Activated T-cell treated with anti-CD3 and anti-CD28 coated beads, Interleukin-2, amount 50 U/mL, for 72 hours (primary cell): ENCODE measurements at regions not wholly inside any gene's neighbourhood (a gene's known extent, or its start where the extent isn't known, plus 50 kb on each side); places are given as distances from the start of the nearest gene placed in this dataset.
A peak's percentile ranks its signal among the peaks of the same experiment; 100 is the strongest.

Source experiments
- ATAC-seq, 2 donors: fragments of 150-1000 bp; cut with Tn5 transposase; replicated peaks in 1 of 2; 2 replicates each; pipeline ENCODE4 v1.10.0; 2021; ENCODE audit warnings: moderate library complexity in 2 of 2, mild to moderate bottlenecking in 1 of 2
- DNase-seq, 2 donors: peaks; one replicate each; pipeline ENCODE4 v3.0.0; 2021 to 2022; ENCODE audit warnings: mixed read lengths in 1 of 2
- H3K27ac Mint-ChIP-seq: one replicate; pipeline ENCODE4 v1.8.0; 2022; ENCODE audit warnings: mild to moderate bottlenecking, moderate library complexity, mixed read lengths
- H3K27me3 Mint-ChIP-seq: one replicate; pipeline ENCODE4 v1.8.0; 2022; ENCODE audit warnings: low read depth, mixed read lengths
- H3K36me3 Mint-ChIP-seq, 2 donors: one replicate each; pipeline ENCODE4 v1.8.0; 2022; ENCODE audit warnings: mixed read lengths in 2 of 2, mild to moderate bottlenecking in 1 of 2; ENCODE audit not compliant: insufficient read depth in 2 of 2
- H3K4me1 Mint-ChIP-seq: one replicate; pipeline ENCODE4 v1.8.0; 2022; ENCODE audit warnings: low read depth, mixed read lengths
- H3K4me3 Mint-ChIP-seq, 2 donors: one replicate each; pipeline ENCODE4 v1.8.0; 2022; ENCODE audit warnings: mild to moderate bottlenecking in 2 of 2, mixed read lengths in 2 of 2, moderate library complexity in 2 of 2
- H3K9me3 Mint-ChIP-seq, 2 donors: one replicate each; pipeline ENCODE4 v1.8.0; 2022; ENCODE audit warnings: mixed read lengths in 2 of 2

DNA sequence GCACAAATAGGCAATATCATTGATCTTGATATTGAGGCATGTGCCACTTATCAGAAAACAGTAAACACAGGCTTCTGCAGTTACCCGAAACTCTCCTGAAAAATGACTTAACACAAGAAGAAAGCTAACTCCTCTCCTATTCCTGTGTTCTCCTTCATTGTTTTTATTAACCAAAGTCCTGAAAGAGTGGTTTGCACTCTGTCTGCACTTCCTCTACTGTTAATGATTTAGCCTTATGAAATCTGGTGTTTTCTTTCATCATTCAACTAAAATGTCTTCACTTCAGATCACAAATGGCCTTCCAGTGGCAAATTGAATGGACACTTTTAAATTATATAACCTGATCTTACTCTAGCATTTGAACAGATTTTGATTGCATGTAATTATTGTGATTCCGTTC, 630.6 kb upstream of the PHF14 start:
- Mint-ChIP-seq H3K9me3 (peaks cover 0 to 2% of the 10 kb centered on the region in 2 donors), H3K27ac (no peak overlapping the region), H3K4me1 (no peaks in the 10 kb centered on the region), H3K27me3 (no peaks in the 10 kb centered on the region), H3K36me3 (no peaks in the 10 kb centered on the region), H3K4me3 (no peak overlapping the region)
- DNase-seq (no peak), ATAC-seq (no peak)

GRCh38 chr7:10346032-10346431, 627.6 kb upstream of the PHF14 start:
- no peaks in the 10 kb centered on the region for H3K36me3 Mint-ChIP-seq
- H3K27me3 Mint-ChIP-seq: no peaks in the 10 kb centered on the region
- ATAC-seq: no peak
- H3K9me3 Mint-ChIP-seq: no peaks in the 10 kb centered on the region
- H3K4me3 Mint-ChIP-seq: no peak overlapping the region
- no peaks in the 10 kb centered on the region for H3K4me1 Mint-ChIP-seq
- no peak for DNase-seq
- no peak overlapping the region for H3K27ac Mint-ChIP-seq

- peak overlapping the region in 1 of 2 donors; percentile 15 for H3K4me3 Mint-ChIP-seq
- ATAC-seq (no peak), DNase-seq (no peak)
- no peaks in the 10 kb centered on the region for H3K36me3 Mint-ChIP-seq
- H3K9me3 Mint-ChIP-seq: peaks cover 0 to 4% of the 10 kb centered on the region in 2 donors
- no peaks in the 10 kb centered on the region for H3K4me1 Mint-ChIP-seq
- H3K27ac Mint-ChIP-seq: no peak overlapping the region
- no peaks in the 10 kb centered on the region for H3K27me3 Mint-ChIP-seq
Observed at GRCh38 chr7:10355816-10356215, 617.9 kb upstream of the PHF14 start.

- DNase-seq (no peak), ATAC-seq (no peak)
- Mint-ChIP-seq H3K9me3 (peaks cover 0 to 2% of the 10 kb centered on the region in 2 donors), H3K36me3 (no peaks in the 10 kb centered on the region), H3K27me3 (no peaks in the 10 kb centered on the region), H3K4me1 (no peaks in the 10 kb centered on the region), H3K27ac (no peak overlapping the region), H3K4me3 (no peak overlapping the region)
Observed at GRCh38 chr7:10360050-10360449, 613.6 kb upstream of the PHF14 start.

DNA sequence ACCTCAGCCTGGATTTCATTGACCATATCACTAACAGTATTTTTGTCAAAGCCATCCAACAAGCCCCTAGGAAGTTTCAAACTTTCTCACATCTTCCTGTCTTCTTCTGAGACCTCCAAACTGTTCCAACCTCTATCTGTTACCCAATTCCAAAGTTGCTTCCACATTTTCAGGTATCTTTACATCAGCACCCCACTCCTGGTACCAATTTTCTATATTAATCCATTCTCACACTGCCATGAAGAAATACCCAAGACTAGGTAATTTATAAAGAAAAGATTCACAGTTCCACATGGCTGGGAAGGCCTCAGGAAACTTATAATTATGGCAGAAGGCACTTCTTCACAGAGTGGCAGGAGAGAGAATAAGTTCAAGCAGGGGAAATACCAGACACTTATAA, 571.9 kb upstream of the PHF14 start:
- no peaks in the 10 kb centered on the region for H3K27me3 Mint-ChIP-seq
- peaks cover 3 to 6% of the 10 kb centered on the region in 2 donors for H3K36me3 Mint-ChIP-seq
- no peak for ATAC-seq
- no peak overlapping the region for H3K27ac Mint-ChIP-seq
- no peak for DNase-seq
- H3K4me3 Mint-ChIP-seq: no peak overlapping the region
- no peaks in the 10 kb centered on the region for H3K4me1 Mint-ChIP-seq
- peaks cover 9 to 11% of the 10 kb centered on the region in 2 donors for H3K9me3 Mint-ChIP-seq

DNA sequence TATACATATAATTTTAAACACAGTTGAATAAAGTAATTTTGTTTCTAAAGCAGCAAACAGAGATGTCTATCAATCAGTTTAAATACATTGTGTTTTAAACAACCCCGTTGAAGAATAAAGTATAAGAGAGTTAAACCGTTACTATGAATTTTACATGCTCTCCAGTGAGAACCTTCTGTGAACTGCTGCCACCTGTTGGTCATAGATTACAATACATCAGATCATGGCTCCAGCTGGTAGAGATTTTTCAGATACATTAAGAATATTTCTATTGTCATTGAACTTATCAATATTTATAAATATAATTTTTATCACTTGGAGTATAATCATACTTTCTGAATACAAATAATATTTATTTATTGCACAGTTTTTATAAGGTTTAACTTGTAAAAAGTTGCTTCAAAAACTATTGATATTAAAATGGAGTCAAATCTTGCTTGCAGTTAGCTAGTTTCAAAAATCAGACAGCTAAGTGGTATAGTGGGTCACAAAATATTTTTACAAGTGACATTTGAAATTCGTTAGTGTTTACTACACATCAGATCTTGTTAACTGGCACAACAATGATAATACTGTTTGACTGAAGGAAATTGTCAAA, 561.2 kb upstream of the PHF14 start:
- H3K27ac Mint-ChIP-seq: no peak overlapping the region
- no peak overlapping the region for H3K4me3 Mint-ChIP-seq
- H3K36me3 Mint-ChIP-seq: no peaks in the 10 kb centered on the region
- DNase-seq: peak in 1 of 2 donors; percentile 15
- no peaks in the 10 kb centered on the region for H3K27me3 Mint-ChIP-seq
- H3K4me1 Mint-ChIP-seq: no peaks in the 10 kb centered on the region
- no peak for ATAC-seq
- H3K9me3 Mint-ChIP-seq: no peaks in the 10 kb centered on the region

DNA sequence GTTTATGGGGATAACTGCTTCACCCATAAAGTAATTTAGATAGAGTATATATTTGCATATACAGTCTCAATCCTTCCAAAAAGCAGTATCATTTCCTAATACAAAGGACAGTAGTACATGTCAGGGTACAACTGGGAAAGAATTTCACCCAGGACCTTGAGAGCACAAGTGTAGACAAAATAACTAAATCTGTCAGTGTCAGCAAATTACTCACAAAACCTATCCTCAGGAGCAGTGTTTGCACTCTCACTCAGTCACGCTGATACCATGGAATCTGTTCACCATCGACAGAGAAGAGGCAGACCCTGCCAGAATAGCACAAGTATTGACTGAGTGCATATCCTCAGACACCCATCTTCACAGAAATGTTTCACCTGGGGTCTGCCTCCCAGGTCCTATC, 554.7 kb upstream of the PHF14 start:
- H3K36me3 Mint-ChIP-seq: no peaks in the 10 kb centered on the region
- H3K27me3 Mint-ChIP-seq: no peaks in the 10 kb centered on the region

DNA sequence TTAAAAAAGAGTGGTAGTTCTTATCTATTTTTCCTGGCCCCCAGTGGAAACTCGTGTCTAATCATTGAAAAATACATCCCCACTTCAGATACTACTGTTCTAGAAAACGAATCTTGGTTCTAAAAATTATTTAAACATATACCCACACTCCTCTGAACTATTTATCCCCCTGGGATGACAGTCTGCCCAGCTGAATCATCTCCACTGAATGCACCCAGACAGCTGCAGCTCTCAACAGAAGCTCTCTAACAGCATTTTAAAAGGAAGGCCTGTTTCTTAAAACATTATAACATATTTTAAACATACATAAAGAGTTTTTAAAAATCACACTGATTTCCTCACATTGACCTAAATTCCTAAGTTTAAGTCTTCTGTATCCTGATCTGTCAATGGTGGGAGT, 544.6 kb upstream of the PHF14 start:
- no peaks in the 10 kb centered on the region for H3K4me1 Mint-ChIP-seq
- H3K4me3 Mint-ChIP-seq: no peak overlapping the region
- H3K9me3 Mint-ChIP-seq: peaks cover 2 to 4% of the 10 kb centered on the region in 2 donors
- no peaks in the 10 kb centered on the region for H3K36me3 Mint-ChIP-seq
- DNase-seq (no peak), ATAC-seq (no peak)
- no peaks in the 10 kb centered on the region for H3K27me3 Mint-ChIP-seq
- H3K27ac Mint-ChIP-seq: no peak overlapping the region

More for the DNA sequence above, 554.7 kb upstream of the PHF14 start:
- Mint-ChIP-seq H3K4me3 (no peak overlapping the region), H3K4me1 (no peaks in the 10 kb centered on the region), H3K9me3 (no peaks in the 10 kb centered on the region), H3K27ac (no peak overlapping the region)
- no peak for ATAC-seq
- no peak for DNase-seq

- DNase-seq (no peak), ATAC-seq (no peak)
- Mint-ChIP-seq H3K27me3 (no peaks in the 10 kb centered on the region), H3K4me1 (no peaks in the 10 kb centered on the region), H3K36me3 (no peaks in the 10 kb centered on the region), H3K4me3 (no peak overlapping the region), H3K9me3 (peaks cover 3 to 5% of the 10 kb centered on the region in 2 donors), H3K27ac (no peak overlapping the region)
Observed at GRCh38 chr7:10429511-10429910, 544.2 kb upstream of the PHF14 start.

- Mint-ChIP-seq H3K4me1 (no peaks in the 10 kb centered on the region), H3K36me3 (no peaks in the 10 kb centered on the region), H3K9me3 (peaks cover 3 to 4% of the 10 kb centered on the region in 2 donors), H3K27ac (no peak overlapping the region), H3K4me3 (no peak overlapping the region), H3K27me3 (no peaks in the 10 kb centered on the region)
- ATAC-seq (no peak), DNase-seq (no peak)
Observed at GRCh38 chr7:10436302-10436701, 537.4 kb upstream of the PHF14 start.

DNA sequence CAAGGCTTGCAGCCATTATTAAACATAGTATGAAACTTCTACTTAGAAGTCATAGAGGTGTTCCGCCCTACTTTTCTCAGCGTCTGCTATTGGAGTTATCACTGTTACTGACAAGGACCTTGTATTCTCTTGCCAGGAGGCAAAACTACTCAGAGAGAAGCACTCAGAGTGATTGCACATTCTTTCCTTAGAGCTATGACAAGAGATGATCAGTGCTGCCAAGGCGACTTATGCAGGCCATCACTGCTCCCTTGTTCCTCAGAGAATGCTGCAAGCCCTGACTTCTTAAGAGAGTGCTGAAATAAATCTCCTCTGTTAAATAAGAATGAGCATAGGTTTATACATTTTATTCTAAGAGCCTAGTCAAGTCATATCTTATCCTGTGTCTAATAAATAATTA, 534.6 kb upstream of the PHF14 start:
- Mint-ChIP-seq H3K27ac (no peak overlapping the region), H3K27me3 (no peaks in the 10 kb centered on the region), H3K4me3 (no peak overlapping the region), H3K36me3 (no peaks in the 10 kb centered on the region), H3K4me1 (no peaks in the 10 kb centered on the region), H3K9me3 (peaks cover 5 to 10% of the 10 kb centered on the region in 2 donors)
- no peak for ATAC-seq
- DNase-seq: no peak

DNA sequence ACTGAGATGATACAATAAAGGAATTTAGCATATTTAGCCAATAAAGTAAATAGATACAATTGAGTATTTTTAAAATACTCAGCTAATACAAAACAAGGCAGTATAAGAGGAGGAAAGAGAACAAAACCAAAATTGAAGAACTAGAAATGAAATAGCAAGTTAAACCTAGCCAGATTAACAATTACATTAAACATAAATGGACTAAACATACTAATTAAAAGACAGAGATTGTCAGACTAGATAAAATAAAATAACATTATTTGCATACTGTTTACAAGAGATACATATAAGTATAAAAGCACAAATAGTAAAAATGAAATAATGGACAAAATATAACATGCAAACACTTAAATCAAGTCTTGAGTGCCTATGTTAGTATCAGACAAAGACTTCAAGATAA, 517.7 kb upstream of the PHF14 start:
- no peaks in the 10 kb centered on the region for H3K36me3 Mint-ChIP-seq
- H3K4me1 Mint-ChIP-seq: no peaks in the 10 kb centered on the region
- ATAC-seq (no peak), DNase-seq (no peak)
- H3K27ac Mint-ChIP-seq: no peak overlapping the region
- H3K27me3 Mint-ChIP-seq: no peaks in the 10 kb centered on the region
- no peak overlapping the region for H3K4me3 Mint-ChIP-seq
- peaks cover 7 to 8% of the 10 kb centered on the region in 2 donors for H3K9me3 Mint-ChIP-seq

DNA sequence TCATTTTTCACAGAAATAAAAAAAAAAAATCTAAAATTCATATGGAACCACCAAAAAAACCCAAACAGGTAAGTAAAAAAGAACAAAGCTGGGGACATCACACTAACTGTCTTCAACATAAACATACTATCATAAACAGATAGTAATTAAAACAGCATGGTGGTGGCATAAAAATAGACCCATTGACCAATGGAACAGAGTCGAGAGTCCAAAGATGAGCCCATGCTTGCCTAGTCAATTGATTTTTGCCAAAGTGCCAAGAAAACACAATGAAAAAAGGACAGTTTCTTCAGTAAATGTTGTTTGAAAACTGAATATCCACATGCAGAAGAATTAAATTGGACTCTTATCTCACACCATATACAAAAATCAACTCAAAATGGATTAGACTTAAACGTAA, 513.2 kb upstream of the PHF14 start:
- H3K9me3 Mint-ChIP-seq: peaks cover 4 to 6% of the 10 kb centered on the region in 2 donors
- H3K27ac Mint-ChIP-seq: no peak overlapping the region
- H3K36me3 Mint-ChIP-seq: peaks cover 0 to 1% of the 10 kb centered on the region in 2 donors
- DNase-seq: no peak
- no peak overlapping the region for H3K4me3 Mint-ChIP-seq
- H3K27me3 Mint-ChIP-seq: no peaks in the 10 kb centered on the region
- H3K4me1 Mint-ChIP-seq: no peaks in the 10 kb centered on the region
- no peak for ATAC-seq

GRCh38 chr7:10463701-10464100, 510.0 kb upstream of the PHF14 start:
- H3K36me3 Mint-ChIP-seq: peaks cover 0 to 1% of the 10 kb centered on the region in 2 donors
- DNase-seq (no peak), ATAC-seq (no peak)
- no peaks in the 10 kb centered on the region for H3K4me1 Mint-ChIP-seq
- no peak overlapping the region for H3K27ac Mint-ChIP-seq
- peaks cover 1 to 2% of the 10 kb centered on the region in 2 donors for H3K9me3 Mint-ChIP-seq
- no peaks in the 10 kb centered on the region for H3K27me3 Mint-ChIP-seq
- no peak overlapping the region for H3K4me3 Mint-ChIP-seq
